SK-N-SH treated with all-trans-retinoic acid at 6 μM for 48 hours (cell line): ENCODE measurements at regions not wholly inside any gene's neighbourhood (a gene's known extent, or its start where the extent isn't known, plus 50 kb on each side); places are given as distances from the start of the nearest gene placed in this dataset.

Experiments
- ATAC-seq: fragments of 200-7000 bp; cut with Tn5 transposase; 3 replicates; pipeline ENCODE4 v1.9.1; 2020; ENCODE audit warnings: mild to moderate bottlenecking, moderate library complexity
- BACH2 ChIP-seq: fragments of 250-450 bp; sonication (Bioruptor Pico); IDR thresholded peaks from 2 replicates; pipeline ENCODE4 v1.9.0; 2021; ENCODE audit warnings: mild to moderate bottlenecking, borderline replicate concordance
- CSDC2 ChIP-seq: fragments of 250-450 bp; sonication (Bioruptor Pico); IDR thresholded peaks from 2 replicates; pipeline ENCODE4 v1.5.0; 2020; ENCODE audit warnings: mild to moderate bottlenecking, moderate library complexity
- CSRNP3 ChIP-seq: fragments of 250-450 bp; sonication (Bioruptor Pico); IDR thresholded peaks from 2 replicates; pipeline ENCODE4 v1.5.1; 2021; ENCODE audit warnings: mild to moderate bottlenecking, moderate library complexity
- ISL1 ChIP-seq: fragments of 250-450 bp; sonication (Bioruptor Pico); IDR thresholded peaks from 2 replicates; pipeline ENCODE4 v2.1.2; 2022; ENCODE audit warnings: mild to moderate bottlenecking, moderate library complexity
- OSR1 ChIP-seq: fragments of 250-450 bp; sonication (Bioruptor Pico); IDR thresholded peaks from 2 replicates; pipeline ENCODE4 v1.8.0; 2022; ENCODE audit warnings: moderate library complexity, mild to moderate bottlenecking, inconsistent platforms
- PATZ1 ChIP-seq: fragments of 250-450 bp; sonication (Bioruptor Pico); IDR thresholded peaks from 2 replicates; pipeline ENCODE4 v1.8.0; 2020; ENCODE audit warnings: mild to moderate bottlenecking, moderate library complexity, borderline replicate concordance
- POU6F1 ChIP-seq: fragments of 250-450 bp; sonication (Bioruptor Pico); IDR thresholded peaks from 2 replicates; pipeline ENCODE4 v1.8.0; 2021; ENCODE audit warnings: low read depth, mild to moderate bottlenecking, moderate library complexity, borderline replicate concordance
- PPARA ChIP-seq: fragments of 250-450 bp; sonication (Bioruptor Pico); IDR thresholded peaks from 2 replicates; pipeline ENCODE4 v1.5.0; 2020; ENCODE audit warnings: mild to moderate bottlenecking, borderline replicate concordance
- RARB ChIP-seq: fragments of 250-450 bp; sonication (Bioruptor Pico); IDR thresholded peaks from 2 replicates; pipeline ENCODE4 v1.8.0; 2021; ENCODE audit warnings: mild to moderate bottlenecking, moderate library complexity
- SNAI2 ChIP-seq: fragments of 250-450 bp; sonication (Bioruptor Pico); IDR thresholded peaks from 2 replicates; pipeline ENCODE4 v1.5.0; 2020; ENCODE audit warnings: mild to moderate bottlenecking, moderate library complexity
- TCF4 ChIP-seq: fragments of 250-450 bp; sonication (Bioruptor Pico); IDR thresholded peaks from 2 replicates; pipeline ENCODE4 v1.8.0; 2021; ENCODE audit warnings: mild to moderate bottlenecking, moderate library complexity, borderline replicate concordance
- TOX ChIP-seq: fragments of 250-450 bp; sonication (Bioruptor Pico); IDR thresholded peaks from 2 replicates; pipeline ENCODE4 v1.8.0; 2021; ENCODE audit warnings: mild to moderate bottlenecking, moderate library complexity, borderline replicate concordance
- TSHZ2 ChIP-seq: fragments of 250-450 bp; sonication (Bioruptor Pico); IDR thresholded peaks from 2 replicates; pipeline ENCODE4 v1.5.0; 2020; ENCODE audit warnings: mild to moderate bottlenecking, moderate library complexity
- ZC3H10 ChIP-seq: fragments of 250-450 bp; sonication (Bioruptor Pico); IDR thresholded peaks from 2 replicates; pipeline ENCODE4 v1.5.1; 2021; ENCODE audit warnings: mild to moderate bottlenecking, moderate library complexity
- ZFP3 ChIP-seq: fragments of 250-450 bp; sonication (Bioruptor Pico); IDR thresholded peaks from 2 replicates; pipeline ENCODE4 v1.5.0; 2020; ENCODE audit warnings: mild to moderate bottlenecking, moderate library complexity
- ZFP30 ChIP-seq: fragments of 450-650 bp; formaldehyde crosslinking; IDR thresholded peaks from 2 replicates; pipeline ENCODE4 v1.5.0; 2022; ENCODE audit warnings: mild to moderate bottlenecking, moderate library complexity
- ZNF565 ChIP-seq: fragments of 450-650 bp; formaldehyde crosslinking; conservative IDR thresholded peaks from 2 replicates; pipeline ENCODE4 v1.5.0; 2020; ENCODE audit warnings: low read depth, mild to moderate bottlenecking, moderate library complexity
- ZNF70 ChIP-seq: fragments of 450-650 bp; formaldehyde crosslinking; IDR thresholded peaks from 2 replicates; pipeline ENCODE4 v1.5.0; 2020; ENCODE audit warnings: mild to moderate bottlenecking, moderate library complexity
- ZNF8 ChIP-seq: fragments of 450-650 bp; formaldehyde crosslinking; IDR thresholded peaks from 2 replicates; pipeline ENCODE4 v1.5.0; 2020; ENCODE audit warnings: mild to moderate bottlenecking, moderate library complexity

- ATAC-seq, result peak; percentile 86
- no peak for TF ChIP-seq ZNF565 (CRISPR knock-in tag)
- TF ChIP-seq PPARA, result no peak
- no peak for TF ChIP-seq ZFP30 (CRISPR knock-in tag)
- no peak for TF ChIP-seq OSR1 (CRISPR knock-in tag)
- no peak for TF ChIP-seq PATZ1 (CRISPR knock-in tag)
- TF ChIP-seq TSHZ2 (CRISPR knock-in tag), result no peak
- TF ChIP-seq SNAI2 (CRISPR knock-in tag), result no peak
- TF ChIP-seq TCF4 (CRISPR knock-in tag), result no peak; the same call in none of the 2 replicates
- no peak for TF ChIP-seq POU6F1 (CRISPR knock-in tag)
- no peak for TF ChIP-seq CSDC2
- TF ChIP-seq ZC3H10, result peak; percentile 28; the same call in 1 of the 2 replicates
- TF ChIP-seq RARB (CRISPR knock-in tag), result no peak
- no peak for TF ChIP-seq ZNF8 (CRISPR knock-in tag)
- TF ChIP-seq ISL1 (CRISPR knock-in tag), result peak; percentile 87
- no peak for TF ChIP-seq ZNF70 (CRISPR knock-in tag)
- no peak for TF ChIP-seq BACH2 (CRISPR knock-in tag)
Measured at GRCh38 chr5:92002721-92003274, 619.7 kb upstream of the ARRDC3 start.

GRCh38 chr5:91998774-91999173 lies 615.7 kb upstream of the ARRDC3 start:
- ATAC-seq, result no peak
- TF ChIP-seq TCF4 (CRISPR knock-in tag), result no peak
- no peak for TF ChIP-seq TOX (CRISPR knock-in tag)
- TF ChIP-seq ZFP30 (CRISPR knock-in tag), result no peak
- TF ChIP-seq ZFP3 (CRISPR knock-in tag), result no peak
- no peak for TF ChIP-seq OSR1 (CRISPR knock-in tag)
- TF ChIP-seq PPARA, result no peak
- TF ChIP-seq ISL1 (CRISPR knock-in tag), result no peak
- no peak for TF ChIP-seq TSHZ2 (CRISPR knock-in tag)
- TF ChIP-seq BACH2 (CRISPR knock-in tag), result no peak
- no peak for TF ChIP-seq CSRNP3 (CRISPR knock-in tag)
- no peak for TF ChIP-seq RARB (CRISPR knock-in tag)
- no peak for TF ChIP-seq POU6F1 (CRISPR knock-in tag)
- TF ChIP-seq SNAI2 (CRISPR knock-in tag), result no peak
